HEK293T (cell line): ENCODE measurements at regions not wholly inside any gene's neighbourhood (a gene's known extent, or its start where the extent isn't known, plus 50 kb on each side); places are given as distances from the start of the nearest gene placed in this dataset.

Experiments
- ARNT ChIP-seq: fragments of 450-650 bp; IDR thresholded peaks from 2 replicates; pipeline ENCODE4 v1.6.1; 2017; ENCODE audit warnings: mild to moderate bottlenecking
- BHLHE40 ChIP-seq: fragments of 450-650 bp; IDR thresholded peaks from 2 replicates; pipeline ENCODE4 v1.6.1; 2016; ENCODE audit warnings: mild to moderate bottlenecking, moderate library complexity, borderline replicate concordance
- FOXK2 ChIP-seq: fragments of 450-650 bp; IDR thresholded peaks from 2 replicates; pipeline ENCODE4 v1.6.1; 2016; ENCODE audit warnings: mild to moderate bottlenecking

- no peak for TF ChIP-seq FOXK2
- TF ChIP-seq BHLHE40 = no peak
- TF ChIP-seq ARNT = no peak
Measured at GRCh38 chr2:12089496-12089895, 343.1 kb downstream of the LPIN1 start.
